ENCODE measurements at regions not wholly inside any gene's neighbourhood (a gene's known extent, or its start where the extent isn't known, plus 50 kb on each side); places are given as distances from the start of the nearest gene placed in this dataset.
A peak's percentile ranks its signal among the peaks of the same experiment; 100 is the strongest.
"Not testable (repeated sequence)": the region's sequence is repeated elsewhere in the genome, so short reads cannot be mapped to it uniquely, and the experiment has no call there.

DNA sequence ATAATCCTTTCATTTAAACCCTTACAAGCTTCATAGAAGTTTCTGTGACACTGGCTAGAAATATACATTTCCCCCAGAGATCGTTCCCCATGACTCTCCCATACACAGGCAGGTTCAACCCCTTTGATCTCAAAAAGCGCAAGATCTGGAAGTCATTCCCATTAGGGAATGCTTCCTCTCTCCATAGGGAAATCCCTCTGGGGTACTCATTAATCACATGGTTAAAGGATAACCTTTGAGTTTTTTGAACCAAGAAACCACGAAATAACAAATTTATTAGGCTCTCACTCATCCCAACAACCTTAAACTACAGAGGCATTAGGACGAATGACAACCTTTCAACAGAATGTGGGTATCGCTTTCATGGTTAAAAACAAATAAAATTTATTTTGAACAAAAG lies 211.9 kb upstream of the PRICKLE2 start:
- DNase-seq, result no peak

DNA sequence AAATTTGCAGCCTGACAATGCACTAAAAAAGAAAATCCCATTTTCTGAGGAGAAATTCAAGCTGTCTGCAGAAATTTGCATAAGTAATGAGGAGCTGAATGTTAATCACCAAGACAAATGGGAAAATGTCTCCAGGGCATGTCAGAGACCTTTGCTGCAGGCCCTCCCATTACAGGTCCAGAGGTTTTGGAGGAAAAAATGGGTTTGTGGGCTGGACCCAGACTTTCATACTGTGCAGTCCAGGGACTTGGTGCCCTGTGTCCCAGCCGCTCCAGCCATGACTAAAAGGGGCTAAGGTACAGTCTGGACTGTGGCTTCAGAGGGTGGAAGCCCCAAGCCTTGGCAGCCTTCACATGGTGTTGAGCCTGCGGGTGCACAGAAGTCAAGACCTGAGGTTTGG lies 209.8 kb upstream of the PRICKLE2 start:
- DNase-seq, result not testable (repeated sequence)

DNA sequence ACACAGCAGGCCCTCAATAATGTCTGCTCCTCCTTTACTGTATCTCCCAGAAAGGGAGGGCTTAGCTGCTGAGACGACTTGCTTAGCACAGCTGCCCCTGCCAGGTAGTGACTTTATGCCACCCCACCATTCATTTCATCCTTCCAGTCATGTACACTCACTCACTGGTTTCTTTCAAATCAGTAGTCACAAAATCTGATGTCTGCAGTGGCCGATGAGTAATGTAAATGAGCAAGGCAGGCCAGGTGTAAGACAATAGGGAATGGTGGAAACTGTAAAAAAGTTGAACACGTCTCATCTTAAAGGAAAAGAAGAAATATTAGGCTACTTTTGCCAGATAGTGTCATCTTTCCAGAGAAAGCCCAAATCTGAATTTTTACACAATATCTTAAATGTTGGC lies 207.6 kb upstream of the PRICKLE2 start:
- no peak for DNase-seq

DNA sequence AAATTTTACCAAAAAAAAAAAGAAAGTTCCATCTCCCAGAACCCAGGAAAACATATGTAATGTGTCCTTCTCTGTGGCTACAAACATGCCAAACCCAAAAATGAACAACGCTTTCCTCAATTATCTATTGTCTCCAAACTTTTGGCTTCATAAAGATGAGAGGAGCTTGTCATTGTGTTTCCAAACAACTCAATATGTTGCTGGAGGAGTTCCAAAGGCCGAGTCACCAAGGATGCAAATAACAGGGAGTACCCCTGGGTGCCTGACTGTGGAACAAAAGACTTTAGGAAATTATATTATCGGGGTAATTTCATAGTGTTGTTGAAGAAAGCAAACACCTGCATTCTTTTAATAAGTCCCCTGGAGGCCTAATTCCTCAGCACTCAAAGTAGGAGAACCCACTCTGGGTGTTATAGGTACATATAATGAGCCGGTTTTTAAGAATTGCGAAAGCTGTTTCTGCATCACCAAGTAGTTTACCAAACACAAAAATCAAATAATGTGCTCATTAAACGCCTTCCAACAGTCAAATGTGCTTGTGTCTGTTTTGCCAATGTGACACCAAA lies 206.3 kb upstream of the PRICKLE2 start:
- DNase-seq, result peak in 1 of 2 experiments; percentile 35

DNA sequence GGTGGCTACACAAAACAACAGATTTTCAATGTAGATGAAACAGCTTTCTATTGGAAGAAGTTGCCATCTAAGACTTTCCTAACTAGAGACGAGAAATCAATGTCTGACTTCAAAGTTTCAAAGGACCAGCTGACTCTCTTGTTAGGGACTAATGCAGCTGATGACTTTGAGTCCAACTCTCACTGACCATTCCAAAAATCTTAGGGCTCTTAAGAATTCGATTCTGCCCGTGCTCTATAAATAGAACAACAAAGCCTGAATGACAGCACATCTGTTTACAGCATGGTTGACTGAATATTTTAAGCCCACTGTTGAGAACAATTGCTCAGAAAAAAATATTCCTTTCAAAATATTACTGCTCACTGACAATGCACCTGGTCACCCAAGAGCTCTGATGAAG lies 202.4 kb upstream of the PRICKLE2 start:
- no peak for DNase-seq

DNA sequence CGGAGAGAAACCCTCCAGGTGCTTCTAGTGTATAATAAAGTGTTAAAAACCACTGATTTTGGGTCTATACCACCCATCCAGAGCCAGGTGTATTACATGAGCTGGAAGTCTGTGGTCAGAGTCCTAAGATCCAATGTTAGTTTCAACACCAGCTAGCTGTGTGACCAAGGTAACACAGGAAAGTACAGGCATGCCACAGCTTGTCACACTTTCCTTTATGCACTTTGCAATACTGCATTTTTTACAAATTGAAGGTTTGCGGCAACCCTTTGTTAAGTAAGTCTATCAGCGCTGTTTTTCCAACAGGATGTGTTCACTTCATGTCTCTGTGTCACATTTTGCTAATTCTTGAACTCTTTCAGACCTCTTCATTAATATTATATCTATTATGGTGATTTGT lies 201.3 kb upstream of the PRICKLE2 start:
- no peak for DNase-seq

DNA sequence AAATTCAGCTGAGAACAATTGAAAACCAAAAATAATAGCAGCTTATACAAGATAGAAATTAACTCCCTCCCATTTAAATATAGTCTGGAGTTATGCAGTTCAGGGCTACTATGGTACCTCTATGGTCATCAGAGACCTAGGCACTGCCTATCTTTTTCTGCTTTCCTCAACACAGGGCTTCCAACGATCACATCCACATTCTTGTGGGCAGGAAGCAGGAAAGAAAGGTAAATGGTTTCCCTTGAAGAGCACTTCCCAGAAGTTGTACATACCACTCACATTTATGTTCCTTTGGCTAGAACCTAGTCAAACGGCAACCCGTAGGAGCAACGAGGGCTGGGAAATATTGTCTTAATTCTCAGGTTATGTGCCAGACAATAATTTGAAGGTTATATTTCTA lies 197.7 kb upstream of the PRICKLE2 start:
- DNase-seq, result no peak

DNA sequence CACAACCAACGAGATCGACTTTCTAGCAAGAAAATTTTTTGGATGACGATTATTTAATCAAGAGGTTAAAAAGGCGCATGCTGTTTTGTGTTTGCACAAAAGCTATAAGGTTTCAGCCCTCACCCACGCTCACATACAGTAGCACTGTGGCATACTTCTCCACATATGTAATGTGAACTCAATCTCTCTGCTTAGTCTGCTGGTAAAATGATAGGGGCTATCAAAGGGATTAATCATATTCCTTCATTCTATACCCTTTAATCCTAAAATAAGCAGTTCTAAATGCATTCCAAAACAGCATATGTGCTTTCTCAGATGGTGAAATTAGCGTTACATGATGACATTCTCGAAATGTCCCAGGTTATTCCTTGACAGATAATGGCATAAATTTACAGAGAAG lies 196.9 kb upstream of the PRICKLE2 start:
- no peak for DNase-seq

DNA sequence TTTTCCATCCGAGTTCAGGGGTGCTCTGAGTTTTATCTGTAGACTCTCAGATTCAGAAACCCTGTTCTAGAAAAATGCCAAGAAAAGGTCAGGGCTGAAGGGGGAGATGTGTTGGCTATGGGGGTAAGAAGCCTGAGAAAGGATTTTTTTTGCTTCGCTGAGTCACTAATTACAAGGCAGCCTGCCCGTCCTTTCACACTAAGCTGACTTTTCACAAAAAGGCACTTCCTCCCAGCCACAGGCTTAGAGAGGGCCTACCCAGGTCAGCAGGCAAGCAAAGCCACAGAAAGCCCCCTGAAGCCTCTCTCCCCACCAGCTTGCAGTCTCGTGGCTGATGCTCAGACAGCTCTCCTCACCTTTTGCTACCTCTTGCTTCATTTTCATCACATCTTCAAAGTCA lies 192.6 kb upstream of the PRICKLE2 start:
- DNase-seq, result no peak

DNA sequence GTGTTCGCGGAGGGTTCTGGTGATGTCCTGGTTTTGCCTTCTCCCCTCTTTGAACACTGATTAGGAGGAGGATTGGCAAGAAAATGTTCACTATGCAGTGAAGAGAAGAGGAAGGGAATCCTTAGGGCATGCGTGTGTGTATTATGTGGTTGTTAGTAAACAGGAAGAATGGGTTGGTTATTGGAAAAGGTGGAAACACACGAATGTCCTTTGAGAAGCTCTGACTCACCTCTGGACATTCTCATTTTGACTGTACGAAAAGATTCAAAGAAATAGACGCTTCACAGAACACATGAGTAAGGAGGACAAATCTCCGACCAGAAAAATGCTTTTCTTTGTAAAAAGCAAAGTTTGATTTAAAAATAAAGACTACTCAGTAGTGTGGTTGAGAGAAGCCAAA lies 188.8 kb upstream of the PRICKLE2 start:
- DNase-seq, result no peak

DNA sequence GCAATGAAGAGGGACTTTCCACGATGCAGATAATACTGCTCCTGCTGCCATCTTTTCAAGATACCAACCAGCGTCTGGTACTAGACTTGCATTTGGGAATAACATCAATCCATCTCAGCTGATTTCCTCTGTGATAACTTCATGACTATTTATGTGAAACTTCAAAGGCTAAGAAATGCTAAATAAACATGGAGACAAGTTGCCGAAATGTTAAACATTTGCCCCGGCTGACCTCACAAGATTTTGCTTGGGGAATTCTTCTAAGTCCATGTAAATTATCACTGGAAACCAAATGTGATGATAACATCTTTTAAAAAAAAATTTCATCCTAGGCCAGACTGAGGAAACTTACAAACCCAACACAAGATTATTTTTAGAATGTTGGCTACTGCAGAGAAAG lies 185.8 kb upstream of the PRICKLE2 start:
- no peak for DNase-seq

DNA sequence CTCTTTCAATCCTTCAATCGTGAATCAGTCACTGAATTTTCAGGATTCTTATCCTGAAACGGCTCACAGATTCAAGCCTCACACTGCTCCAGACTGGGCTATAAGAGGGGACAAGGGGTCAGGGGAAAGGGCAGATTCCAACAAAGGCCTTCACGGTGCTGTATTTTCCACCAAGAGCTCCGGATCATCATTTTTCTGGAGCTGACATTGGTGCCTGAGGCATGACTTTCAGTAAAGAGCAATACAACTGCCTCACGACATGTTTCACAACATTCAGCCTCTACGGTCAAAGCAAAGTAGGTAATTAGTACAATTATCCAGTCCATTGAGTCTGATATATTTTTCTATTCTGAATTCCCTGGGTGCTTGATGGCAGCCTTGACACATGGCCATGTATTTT lies 185.0 kb upstream of the PRICKLE2 start:
- DNase-seq, result no peak

DNA sequence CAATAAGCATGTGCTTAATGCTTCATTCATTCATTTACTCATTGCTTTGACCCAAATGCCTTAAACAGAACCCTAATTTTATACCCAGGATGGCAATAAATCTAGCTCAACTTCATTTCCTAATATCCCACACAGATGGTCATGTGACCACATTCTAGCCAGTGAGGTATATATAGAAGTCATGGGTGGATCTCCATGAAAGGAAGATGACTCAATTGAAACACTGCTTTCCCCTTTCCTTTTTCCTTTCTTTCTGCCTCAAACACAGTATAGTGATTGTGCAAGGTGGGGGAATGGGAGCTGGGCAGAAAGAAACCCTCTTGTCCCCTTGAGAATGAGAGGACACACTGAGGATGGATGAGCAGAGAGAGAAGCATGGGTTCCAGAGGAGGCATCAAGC lies 183.5 kb upstream of the PRICKLE2 start:
- no peak for DNase-seq

DNA sequence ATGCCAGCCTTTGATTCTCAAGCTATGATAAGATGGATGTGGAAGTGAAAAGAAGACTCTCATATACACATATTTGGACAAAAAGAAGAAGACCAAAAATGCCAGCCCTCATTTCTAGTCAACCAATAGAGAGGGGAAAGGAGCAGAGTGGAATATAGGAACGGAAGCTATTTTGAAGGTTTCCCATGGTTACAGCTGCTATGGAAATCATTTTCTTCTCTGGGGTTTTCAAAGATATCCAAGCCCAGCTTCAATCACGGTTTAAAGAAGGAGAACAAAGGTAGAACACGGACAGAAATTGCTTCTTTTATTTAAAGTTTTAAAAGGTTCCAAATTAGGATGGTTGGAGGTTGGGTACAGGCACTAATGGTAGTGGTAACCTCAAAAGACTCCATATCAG lies 181.0 kb upstream of the PRICKLE2 start:
- DNase-seq, result no peak

DNA sequence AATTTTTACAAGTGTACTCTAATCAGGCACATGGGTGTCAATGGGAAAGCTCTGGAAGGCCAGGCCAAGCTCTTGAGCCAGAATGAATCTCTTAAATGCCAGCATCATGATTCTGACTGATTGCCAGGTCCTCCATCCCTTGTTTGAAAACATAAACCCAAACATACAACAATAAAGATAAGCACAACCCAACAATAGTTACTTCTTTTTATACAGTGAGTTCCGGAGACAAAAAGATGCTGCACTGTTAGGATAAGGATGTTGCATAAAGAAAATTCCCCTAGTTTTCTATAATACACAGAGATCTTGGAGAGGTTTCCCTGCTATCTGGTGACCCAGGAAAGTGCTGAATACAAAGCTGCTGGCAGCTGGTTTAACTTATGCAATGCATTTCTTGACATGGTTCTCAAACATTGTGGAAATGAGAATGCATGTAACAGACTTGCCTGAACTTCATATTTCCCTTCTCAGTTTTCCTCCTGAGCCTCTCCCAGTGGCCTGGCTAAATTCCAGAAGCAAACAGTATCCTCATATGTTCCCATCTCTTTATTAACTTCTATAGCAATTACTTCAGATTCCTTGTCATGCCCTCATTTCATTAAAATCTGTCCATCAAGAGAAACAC lies 180.1 kb upstream of the PRICKLE2 start:
- no peak for DNase-seq

DNA sequence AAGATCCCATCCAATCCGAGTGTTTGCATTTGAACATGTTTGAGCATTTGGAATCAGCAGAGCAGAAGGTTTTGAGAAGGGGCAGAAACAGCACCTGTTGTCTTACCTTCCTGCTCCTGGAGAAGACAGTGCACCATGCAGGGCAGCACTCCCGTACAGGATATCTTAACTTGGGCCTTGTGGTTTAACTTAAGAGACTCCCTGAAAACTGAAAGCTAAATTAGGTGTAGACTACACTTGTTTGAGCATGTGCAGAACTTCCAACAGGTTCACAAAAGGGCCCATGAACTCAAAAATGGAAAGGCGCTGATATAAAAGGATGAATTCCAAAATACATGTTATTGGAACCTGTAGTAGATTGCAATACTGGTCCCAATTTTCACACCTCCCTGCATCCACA lies 175.4 kb upstream of the PRICKLE2 start:
- DNase-seq, result no peak

DNA sequence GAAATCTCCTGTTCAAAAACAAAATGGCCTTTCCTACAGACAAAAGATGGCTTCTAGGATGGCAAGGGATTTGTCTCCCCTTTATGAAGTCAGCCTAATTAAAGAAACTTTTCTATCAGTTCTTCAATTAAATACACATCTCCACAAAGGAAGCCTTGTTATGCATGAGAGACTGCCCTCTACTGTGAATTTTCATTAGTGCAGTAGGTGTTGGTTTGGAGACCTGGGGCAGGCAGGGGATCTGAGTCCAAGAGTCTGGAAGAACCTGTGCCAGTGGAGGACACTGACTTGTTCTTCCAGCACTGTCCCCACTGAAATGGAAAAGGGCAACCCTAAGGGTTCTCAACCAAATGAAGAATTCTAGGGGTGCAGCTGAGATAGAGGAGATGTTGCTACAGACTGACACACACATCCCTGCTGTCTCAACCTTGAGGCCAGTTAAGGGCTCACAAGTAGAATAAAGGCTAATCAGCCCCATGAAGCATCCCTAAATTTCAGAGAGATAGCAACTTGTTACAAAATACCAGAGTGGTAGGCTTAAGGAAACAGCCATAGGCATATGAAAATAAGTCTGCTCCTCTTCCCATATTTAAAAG lies 174.0 kb upstream of the PRICKLE2 start:
- DNase-seq, result peak; percentile 30 to 42

DNA sequence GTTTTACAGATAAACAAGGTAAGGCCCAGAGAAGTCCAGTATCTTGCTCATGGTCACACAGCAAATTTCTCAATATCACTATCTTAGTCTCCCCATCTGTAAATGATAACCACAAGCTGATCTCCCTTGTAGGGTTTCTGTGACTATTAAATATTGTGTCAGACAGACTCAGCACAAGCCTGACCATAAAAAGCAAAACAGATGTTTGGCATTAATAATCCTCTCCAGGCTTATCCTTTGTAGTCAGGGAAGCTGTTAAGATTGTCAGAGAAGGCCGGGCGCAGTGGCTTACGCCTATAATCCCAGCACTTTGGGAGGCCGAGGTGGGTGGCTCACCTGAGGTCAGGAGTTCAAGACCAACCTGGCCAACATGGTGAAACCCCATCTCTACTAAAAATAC lies 173.2 kb upstream of the PRICKLE2 start:
- DNase-seq, result no peak

DNA sequence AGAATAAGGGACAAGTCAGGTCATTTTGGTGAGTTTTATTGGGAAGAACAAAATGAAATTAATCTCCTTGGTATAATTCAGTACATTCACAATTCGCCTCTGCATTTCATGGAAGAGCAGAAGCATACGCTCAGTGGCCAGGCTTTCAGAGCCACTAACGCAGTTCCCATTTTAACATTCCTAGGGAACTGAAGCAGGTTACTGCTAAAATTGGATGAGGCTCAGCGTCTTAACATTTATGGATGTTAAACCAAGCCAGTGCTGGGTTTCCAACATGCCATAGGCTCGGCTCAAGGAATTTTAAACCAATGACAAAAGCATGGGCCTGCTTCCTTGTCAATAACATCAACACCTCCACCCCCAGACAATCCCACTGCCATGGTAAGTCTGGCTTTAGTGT lies 172.7 kb upstream of the PRICKLE2 start:
- DNase-seq, result no peak

DNA sequence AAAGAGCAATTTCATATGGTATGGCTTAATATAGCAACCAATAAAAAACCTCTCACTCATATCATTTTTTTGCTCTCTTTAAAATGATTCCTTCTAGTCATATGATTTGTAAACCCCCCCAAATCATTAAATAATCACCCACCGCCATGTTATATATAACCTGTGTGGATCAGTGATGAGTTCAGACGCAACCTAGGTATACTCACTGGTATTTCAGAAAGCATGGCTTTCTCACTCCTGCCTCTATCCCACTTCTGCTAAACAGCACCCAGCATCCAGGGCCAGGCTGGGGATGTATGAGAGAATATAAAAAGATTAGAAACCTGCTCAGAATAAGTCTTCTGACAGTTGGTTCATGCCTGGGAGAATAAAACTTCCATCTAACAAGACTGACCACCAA lies 172.3 kb upstream of the PRICKLE2 start:
- DNase-seq, result no peak

DNA sequence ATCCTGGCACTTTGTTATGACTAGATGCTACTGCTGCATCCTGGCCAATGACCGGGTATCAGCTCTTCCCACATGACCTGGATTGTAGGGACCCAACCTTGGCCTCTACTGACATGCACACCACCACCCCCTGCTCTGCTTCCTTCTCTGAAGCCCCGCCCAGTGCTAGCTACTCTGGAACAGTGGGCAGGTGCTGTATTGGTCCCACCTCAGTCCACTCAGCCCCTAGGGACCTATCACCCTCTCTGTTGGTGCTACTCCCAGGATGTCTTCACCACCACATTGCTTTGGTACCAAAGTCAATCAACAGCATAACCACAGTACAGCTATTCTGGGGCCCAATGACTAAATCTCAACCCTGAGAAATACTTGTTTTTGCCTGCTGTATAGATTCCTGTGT lies 170.2 kb upstream of the PRICKLE2 start:
- DNase-seq, result no peak

DNA sequence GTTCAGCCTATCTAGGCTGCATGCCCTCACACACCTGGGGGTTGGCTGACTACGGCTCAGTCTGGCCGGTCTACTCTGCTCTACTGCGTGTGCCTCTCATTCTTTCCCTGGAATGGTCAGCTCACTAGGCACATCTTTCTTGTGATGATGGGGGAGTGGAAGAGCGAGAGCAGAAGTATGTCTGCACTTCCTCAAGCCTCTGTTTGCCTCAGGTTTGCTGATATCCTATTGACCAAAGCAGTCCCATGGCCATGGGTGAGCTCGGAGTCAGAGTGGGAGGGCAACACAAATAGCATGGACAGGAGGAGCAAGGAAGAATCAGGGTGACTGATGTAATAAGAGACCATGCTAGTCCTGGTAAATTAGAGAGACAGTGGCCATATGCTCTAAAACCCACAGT lies 167.9 kb upstream of the PRICKLE2 start:
- no peak for DNase-seq

DNA sequence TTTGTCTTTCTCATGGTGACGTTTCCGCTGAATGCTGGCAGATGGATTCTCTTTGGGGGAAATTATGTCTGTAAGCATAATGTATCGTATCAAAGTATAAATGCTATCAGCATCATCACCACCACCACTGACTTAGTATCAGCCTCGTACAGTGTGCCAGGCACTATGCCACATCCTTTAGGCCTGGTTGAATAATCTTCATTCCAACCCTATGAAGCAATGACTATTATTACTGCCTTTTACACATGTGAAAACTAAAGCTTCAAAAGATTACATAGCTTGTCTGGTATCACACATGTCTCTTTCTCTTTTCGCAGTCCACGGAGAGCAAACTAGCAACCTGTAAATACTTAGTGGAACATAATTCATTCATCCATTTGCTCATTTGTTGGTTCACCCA lies 166.7 kb upstream of the PRICKLE2 start:
- DNase-seq, result no peak

DNA sequence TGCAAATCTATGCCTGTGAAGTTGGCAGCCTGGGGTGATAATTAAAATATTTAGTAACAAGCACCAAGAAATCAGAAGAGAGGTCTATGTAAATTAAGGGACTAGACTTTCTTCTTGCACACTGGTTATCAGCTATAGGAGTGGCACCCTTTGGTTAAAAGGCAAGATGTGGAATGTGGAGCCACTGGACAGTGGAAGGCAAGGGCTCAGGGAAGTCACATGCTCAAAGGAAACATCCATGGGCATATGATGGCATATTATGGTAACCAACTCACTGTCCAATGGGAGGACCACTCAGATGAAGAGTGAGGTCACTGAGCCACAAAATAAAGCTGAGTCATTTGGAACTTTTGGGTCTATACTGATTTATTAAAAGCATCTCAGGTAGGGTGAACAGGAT lies 165.6 kb upstream of the PRICKLE2 start:
- DNase-seq, result no peak

DNA sequence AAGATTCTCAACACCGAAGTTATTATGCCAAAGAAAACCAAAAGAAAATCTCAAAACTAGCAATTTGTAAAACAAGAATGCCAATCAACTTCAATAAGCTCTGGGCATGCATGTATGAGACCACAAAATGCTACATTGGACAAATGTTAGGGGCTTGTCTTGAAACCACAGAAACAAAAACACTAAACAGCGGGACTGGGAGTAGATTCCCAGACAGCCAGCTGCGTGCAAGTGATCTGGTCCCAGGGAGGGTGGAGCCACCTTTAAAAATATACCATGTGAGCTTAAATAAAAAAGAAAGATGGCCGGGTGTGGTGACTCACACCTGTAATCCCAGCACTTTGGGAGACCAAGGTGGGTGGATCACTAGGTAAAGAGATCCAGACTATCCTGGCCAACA lies 163.6 kb upstream of the PRICKLE2 start:
- no peak for DNase-seq
